Esophagus muscularis mucosa (tissue), 4 donors: ENCODE measurements at regions not wholly inside any gene's neighbourhood (a gene's known extent, or its start where the extent isn't known, plus 50 kb on each side); places are given as distances from the start of the nearest gene placed in this dataset.

ENCODE experiments used
- DNase-seq: peaks from one replicate; pipeline ENCODE4 v3.0.0-alpha.2; 2017; ENCODE audit errors: extremely low spot score
- H3K27ac ChIP-seq, 4 donors: fragments of 200-600 bp; sonication (generic); replicated peaks in 1 of 4; 1 replicate in 3 of 4; 2 replicates in 1 of 4; pipeline ENCODE4 v1.5.1; 2016 to 2019; ENCODE audit warnings: mild to moderate bottlenecking in 1 of 4
- H3K27me3 ChIP-seq, 4 donors: fragments of 200-600 bp; sonication (generic); one replicate each; pipeline versions ENCODE4 v1.5.1 to v1.6.0; 2016 to 2019
- H3K36me3 ChIP-seq, 4 donors: fragments of 200-600 bp; sonication (generic); one replicate each; pipeline ENCODE4 v1.5.1; 2016 to 2019
- H3K4me1 ChIP-seq, 4 donors: fragments of 200-600 bp; sonication (generic); one replicate each; pipeline ENCODE4 v1.5.1; 2016 to 2019
- H3K4me3 ChIP-seq, 4 donors: fragments of 200-600 bp; sonication (generic); 1 replicate in 2 of 4; 2 replicates in 2 of 4; pipeline ENCODE4 v1.5.1; 2016 to 2019; ENCODE audit warnings: mild to moderate bottlenecking in 4 of 4, moderate library complexity in 1 of 4
- H3K9me3 ChIP-seq, 4 donors: fragments of 200-600 bp; sonication (generic); 1 replicate in 3 of 4; 2 replicates in 1 of 4; pipeline ENCODE4 v1.5.1; 2016 to 2019
- EP300 ChIP-seq: sonication (generic); formaldehyde crosslinking; IDR thresholded peaks from one replicate; pipeline ENCODE4 v1.6.1; 2017; ENCODE audit warnings: antibody characterized with exemption
- POLR2A ChIP-seq: fragments of 450-650 bp; IDR thresholded peaks from one replicate; pipeline ENCODE4 v1.6.1; 2017; ENCODE audit warnings: antibody characterized with exemption, moderate library complexity, mild to moderate bottlenecking, low read depth
- POLR2AphosphoS5 ChIP-seq, 2 donors: sonication (generic); formaldehyde crosslinking; IDR thresholded peaks; one replicate each; pipeline ENCODE4 v1.6.1; 2017; ENCODE audit warnings: antibody characterized with exemption in 2 of 2
- WGBS: methylation state at CpG from one replicate; pipeline ENCODE4 v1.1.5; 2018; 5-methylcytosine and 5-hydroxymethylcytosine counted together
- intact Hi-C: fragments of 100-400 bp; cut with DNase I; formaldehyde crosslinking; loops from one replicate; pipeline ENCODE4 v1.15.1; 2023
- TF ChIP-seq, protein P1 (sequence below), 3 experiments: fragments of 200-600 bp in 2 of 3; fragments of 450-650 bp in 1 of 3; sonication (generic) in 2 of 3; IDR thresholded peaks; one replicate each; pipeline ENCODE4 v1.5.1; 2017 to 2019; ENCODE audit warnings: antibody characterized with exemption in 3 of 3, mild to moderate bottlenecking in 2 of 3, moderate library complexity in 1 of 3

- intact Hi-C loops, result no loop called here
- Histone ChIP-seq H3K36me3 (no peaks in the 10 kb centered on the region), H3K9me3 (no peaks in the 10 kb centered on the region), H3K27ac (no peak overlapping the region), H3K27me3 (no peaks in the 10 kb centered on the region), H3K4me1 (no peaks in the 10 kb centered on the region), H3K4me3 (no peak overlapping the region)
- TF ChIP-seq EP300 (no peak), POLR2AphosphoS5 (IDR thresholded peaks at IDR 0.05) (no peak), POLR2A (no peak)
- TF ChIP-seq, protein P1, sequence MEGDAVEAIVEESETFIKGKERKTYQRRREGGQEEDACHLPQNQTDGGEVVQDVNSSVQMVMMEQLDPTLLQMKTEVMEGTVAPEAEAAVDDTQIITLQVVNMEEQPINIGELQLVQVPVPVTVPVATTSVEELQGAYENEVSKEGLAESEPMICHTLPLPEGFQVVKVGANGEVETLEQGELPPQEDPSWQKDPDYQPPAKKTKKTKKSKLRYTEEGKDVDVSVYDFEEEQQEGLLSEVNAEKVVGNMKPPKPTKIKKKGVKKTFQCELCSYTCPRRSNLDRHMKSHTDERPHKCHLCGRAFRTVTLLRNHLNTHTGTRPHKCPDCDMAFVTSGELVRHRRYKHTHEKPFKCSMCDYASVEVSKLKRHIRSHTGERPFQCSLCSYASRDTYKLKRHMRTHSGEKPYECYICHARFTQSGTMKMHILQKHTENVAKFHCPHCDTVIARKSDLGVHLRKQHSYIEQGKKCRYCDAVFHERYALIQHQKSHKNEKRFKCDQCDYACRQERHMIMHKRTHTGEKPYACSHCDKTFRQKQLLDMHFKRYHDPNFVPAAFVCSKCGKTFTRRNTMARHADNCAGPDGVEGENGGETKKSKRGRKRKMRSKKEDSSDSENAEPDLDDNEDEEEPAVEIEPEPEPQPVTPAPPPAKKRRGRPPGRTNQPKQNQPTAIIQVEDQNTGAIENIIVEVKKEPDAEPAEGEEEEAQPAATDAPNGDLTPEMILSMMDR (IDR thresholded peaks at IDR 0.05), result no peak
- no peak for DNase-seq
Measured at GRCh38 chr9:93372391-93372790, 79.1 kb upstream of the FAM120A start.

DNA sequence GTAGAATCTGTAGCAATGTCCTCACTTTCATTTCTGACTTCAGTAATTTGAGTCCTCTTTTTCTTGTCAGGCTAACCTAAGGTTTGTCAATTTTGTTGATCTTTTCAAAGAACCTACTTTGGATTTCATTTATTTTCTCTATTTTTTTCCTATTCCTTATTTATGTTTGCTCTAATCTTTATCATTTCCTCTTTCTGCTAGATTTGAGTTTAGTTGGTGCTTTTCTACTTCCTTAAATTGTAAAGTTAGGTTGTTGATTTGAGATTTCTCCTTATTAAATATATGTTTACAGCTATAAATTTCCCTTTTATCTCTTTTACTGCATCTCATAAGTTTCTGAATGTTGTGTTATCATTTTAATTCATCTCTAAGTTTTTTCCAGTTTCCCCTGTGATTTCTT lies 75.1 kb upstream of the FAM120A start:
- Histone ChIP-seq H3K27ac (no peak overlapping the region), H3K27me3 (peaks cover 0 to 9% (median 0%) of the 10 kb centered on the region in 4 donors), H3K36me3 (no peaks in the 10 kb centered on the region), H3K4me3 (no peak overlapping the region), H3K9me3 (no peaks in the 10 kb centered on the region), H3K4me1 (no peaks in the 10 kb centered on the region)
- intact Hi-C loops, result no loop called here
- TF ChIP-seq, protein P1 (IDR thresholded peaks at IDR 0.05), result no peak
- no peak for TF ChIP-seq POLR2A
- TF ChIP-seq EP300, result no peak
- no peak for TF ChIP-seq POLR2AphosphoS5 (IDR thresholded peaks at IDR 0.05)
- DNase-seq, result no peak

DNA sequence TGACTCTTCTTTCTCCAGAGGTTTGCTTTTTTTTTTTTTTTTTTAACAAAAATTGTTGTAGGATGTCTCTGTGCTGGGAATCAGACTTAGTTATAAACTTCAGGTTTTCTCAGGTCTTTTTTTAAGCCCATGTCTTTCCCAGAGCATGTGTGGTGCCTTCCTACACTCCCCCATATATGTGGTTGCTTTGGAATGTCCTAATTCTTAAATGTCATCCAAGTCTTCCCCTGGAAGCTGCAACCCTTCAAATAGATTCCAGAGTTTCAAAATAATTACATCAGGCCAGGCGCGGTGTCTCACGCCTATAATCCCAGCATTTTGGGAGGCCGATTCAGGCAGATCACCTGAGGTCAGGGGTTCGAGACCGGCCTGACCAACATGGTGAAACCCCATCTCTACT lies 73.2 kb upstream of the FAM120A start:
- H3K4me1 ChIP-seq, result no peaks in the 10 kb centered on the region
- H3K9me3 ChIP-seq, result no peaks in the 10 kb centered on the region
- H3K4me3 ChIP-seq, result no peak overlapping the region
- 86% methylated on average over 6 of the region's 6 CpGs for WGBS
- DNase-seq, result no peak
- TF ChIP-seq EP300 (no peak), POLR2A (no peak), POLR2AphosphoS5 (IDR thresholded peaks at IDR 0.05) (no peak)
- TF ChIP-seq, protein P1 (IDR thresholded peaks at IDR 0.05), result no peak
- H3K36me3 ChIP-seq, result no peaks in the 10 kb centered on the region
- intact Hi-C loops, result no loop called here
- H3K27me3 ChIP-seq, result peaks cover 0 to 9% (median 0%) of the 10 kb centered on the region in 4 donors
- no peak overlapping the region for H3K27ac ChIP-seq

- no peaks in the 10 kb centered on the region for H3K9me3 ChIP-seq
- DNase-seq, result no peak
- no peak overlapping the region for H3K4me3 ChIP-seq
- TF ChIP-seq, protein P1 (IDR thresholded peaks at IDR 0.05), result peak in 1 of 3 experiments; percentile 15
- no peak for TF ChIP-seq EP300
- no peaks in the 10 kb centered on the region for H3K4me1 ChIP-seq
- H3K27ac ChIP-seq, result no peak overlapping the region
- 94% methylated on average over 1 of the region's 1 CpG for WGBS
- peaks cover 0 to 9% (median 0%) of the 10 kb centered on the region in 4 donors for H3K27me3 ChIP-seq
- intact Hi-C loops, result no loop called here
- no peaks in the 10 kb centered on the region for H3K36me3 ChIP-seq
Measured at GRCh38 chr9:93379051-93379450, 72.4 kb upstream of the FAM120A start.

GRCh38 chr9:93380410-93381060 lies 71.0 kb upstream of the FAM120A start:
- Histone ChIP-seq H3K4me3 (no peak overlapping the region), H3K9me3 (no peaks in the 10 kb centered on the region), H3K36me3 (no peaks in the 10 kb centered on the region), H3K27ac (no peak overlapping the region), H3K27me3 (peaks cover 0 to 9% (median 0%) of the 10 kb centered on the region in 4 donors), H3K4me1 (no peaks in the 10 kb centered on the region)
- intact Hi-C loops, result no loop called here
- TF ChIP-seq, protein P1 (IDR thresholded peaks at IDR 0.05), result no peak
- TF ChIP-seq POLR2AphosphoS5 (IDR thresholded peaks at IDR 0.05) (no peak), POLR2A (no peak), EP300 (no peak)
- 61% methylated on average over 3 of the region's 3 CpGs for WGBS
- DNase-seq, result no peak
